Kidney epithelial cell (primary cell): ENCODE measurements at regions not wholly inside any gene's neighbourhood (a gene's known extent, or its start where the extent isn't known, plus 50 kb on each side); places are given as distances from the start of the nearest gene placed in this dataset.

ENCODE experiments used
- DNase-seq: peaks from one replicate; pipeline ENCODE4 v3.0.0-alpha.2; 2010; ENCODE audit warnings: low read depth
- H3K27me3 ChIP-seq: 2 replicates; pipeline ENCODE4 v1.6.0; 2011; ENCODE audit warnings: low read length; ENCODE audit not compliant: control insufficient read depth, insufficient read depth
- H3K36me3 ChIP-seq: 2 replicates; pipeline ENCODE4 v1.5.1; 2011; ENCODE audit warnings: low read length; ENCODE audit not compliant: control insufficient read depth, insufficient read depth
- H3K4me3 ChIP-seq: 2 replicates; pipeline ENCODE4 v1.5.1; 2011; ENCODE audit warnings: low read depth, mild to moderate bottlenecking, control low read depth, low read length
- CTCF ChIP-seq: IDR thresholded peaks from 2 replicates; pipeline ENCODE4 v1.5.1; 2011; ENCODE audit warnings: mild to moderate bottlenecking, moderate library complexity, low read length, control low read depth, inconsistent platforms; ENCODE audit not compliant: insufficient read depth, poor library complexity, severe bottlenecking

GRCh38 chr7:53539558-53539957 lies 504.1 kb downstream of the POM121L12 start:
- Histone ChIP-seq H3K27me3 (no peaks in the 10 kb centered on the region), H3K4me3 (no peak overlapping the region), H3K36me3 (no peaks in the 10 kb centered on the region)
- no peak for TF ChIP-seq CTCF
- DNase-seq: no peak

- no peak for TF ChIP-seq CTCF
- DNase-seq: no peak
- H3K27me3 ChIP-seq: no peaks in the 10 kb centered on the region
- no peak overlapping the region for H3K4me3 ChIP-seq
- no peaks in the 10 kb centered on the region for H3K36me3 ChIP-seq
Observed at GRCh38 chr7:53541475-53541874, 506.0 kb downstream of the POM121L12 start.

- H3K27me3 ChIP-seq: no peaks in the 10 kb centered on the region
- H3K36me3 ChIP-seq: no peaks in the 10 kb centered on the region
- DNase-seq: no peak
- H3K4me3 ChIP-seq: no peak overlapping the region
- no peak for TF ChIP-seq CTCF
Observed at GRCh38 chr7:53542157-53542556, 506.7 kb downstream of the POM121L12 start.
